WERI-Rb-1 (cell line): ENCODE measurements at regions not wholly inside any gene's neighbourhood (a gene's known extent, or its start where the extent isn't known, plus 50 kb on each side); places are given as distances from the start of the nearest gene placed in this dataset.

Experiments used
- DNase-seq: peaks from one replicate; pipeline ENCODE4 v3.0.0-alpha.2; 2020
- H3K27ac ChIP-seq: fragments of 250-450 bp; sonication (Bioruptor Pico); 2 replicates; pipeline ENCODE4 v1.5.1; 2020; ENCODE audit warnings: mild to moderate bottlenecking, moderate library complexity
- H3K27me3 ChIP-seq: fragments of 250-450 bp; sonication (Bioruptor Pico); 2 replicates; pipeline ENCODE4 v1.5.1; 2021; ENCODE audit warnings: mild to moderate bottlenecking, low read depth, moderate library complexity; ENCODE audit not compliant: insufficient read depth, severe bottlenecking
- H3K36me3 ChIP-seq: fragments of 250-450 bp; sonication (Bioruptor Pico); 2 replicates; pipeline ENCODE4 v1.5.1; 2020; ENCODE audit warnings: mild to moderate bottlenecking, moderate library complexity
- H3K4me3 ChIP-seq: 2 replicates; pipeline ENCODE4 v1.5.1; 2011; ENCODE audit warnings: low read depth, mild to moderate bottlenecking, control low read depth, low read length
- H3K9me3 ChIP-seq: fragments of 250-450 bp; sonication (Bioruptor Pico); 2 replicates; pipeline ENCODE4 v1.5.1; 2021; ENCODE audit warnings: mild to moderate bottlenecking, moderate library complexity; ENCODE audit not compliant: severe bottlenecking
- TF ChIP-seq, protein P1 (sequence below): IDR thresholded peaks from 2 replicates; pipeline ENCODE4 v1.5.1; 2011; ENCODE audit warnings: low read depth, mild to moderate bottlenecking, control low read depth, inconsistent platforms, low read length

DNA sequence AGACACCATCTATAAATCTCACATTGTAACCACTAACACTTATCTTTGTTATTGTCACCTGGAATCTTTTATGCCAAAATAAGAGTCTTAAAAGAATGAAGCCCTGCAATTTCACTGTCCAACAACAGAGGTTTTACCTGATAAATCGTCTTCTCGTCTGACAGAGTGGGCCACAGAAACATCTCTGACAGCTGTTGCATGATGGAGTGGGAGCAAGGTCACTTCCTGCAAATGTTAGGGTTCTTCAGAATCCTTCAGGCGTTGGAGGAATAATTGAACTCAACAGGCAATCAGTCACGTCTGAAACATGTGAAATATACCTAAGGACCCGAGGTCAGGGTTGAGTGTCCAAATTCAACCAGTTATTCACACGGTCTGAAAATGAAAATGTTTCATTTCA lies 353.6 kb downstream of the TRIML1 start:
- H3K9me3 ChIP-seq: no peaks in the 10 kb centered on the region
- H3K36me3 ChIP-seq: no peaks in the 10 kb centered on the region
- TF ChIP-seq, protein P1, sequence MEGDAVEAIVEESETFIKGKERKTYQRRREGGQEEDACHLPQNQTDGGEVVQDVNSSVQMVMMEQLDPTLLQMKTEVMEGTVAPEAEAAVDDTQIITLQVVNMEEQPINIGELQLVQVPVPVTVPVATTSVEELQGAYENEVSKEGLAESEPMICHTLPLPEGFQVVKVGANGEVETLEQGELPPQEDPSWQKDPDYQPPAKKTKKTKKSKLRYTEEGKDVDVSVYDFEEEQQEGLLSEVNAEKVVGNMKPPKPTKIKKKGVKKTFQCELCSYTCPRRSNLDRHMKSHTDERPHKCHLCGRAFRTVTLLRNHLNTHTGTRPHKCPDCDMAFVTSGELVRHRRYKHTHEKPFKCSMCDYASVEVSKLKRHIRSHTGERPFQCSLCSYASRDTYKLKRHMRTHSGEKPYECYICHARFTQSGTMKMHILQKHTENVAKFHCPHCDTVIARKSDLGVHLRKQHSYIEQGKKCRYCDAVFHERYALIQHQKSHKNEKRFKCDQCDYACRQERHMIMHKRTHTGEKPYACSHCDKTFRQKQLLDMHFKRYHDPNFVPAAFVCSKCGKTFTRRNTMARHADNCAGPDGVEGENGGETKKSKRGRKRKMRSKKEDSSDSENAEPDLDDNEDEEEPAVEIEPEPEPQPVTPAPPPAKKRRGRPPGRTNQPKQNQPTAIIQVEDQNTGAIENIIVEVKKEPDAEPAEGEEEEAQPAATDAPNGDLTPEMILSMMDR: no peak
- H3K4me3 ChIP-seq: no peak overlapping the region
- H3K27ac ChIP-seq: no peak overlapping the region
- DNase-seq: no peak
- H3K27me3 ChIP-seq: peaks cover 64% of the 10 kb centered on the region

DNA sequence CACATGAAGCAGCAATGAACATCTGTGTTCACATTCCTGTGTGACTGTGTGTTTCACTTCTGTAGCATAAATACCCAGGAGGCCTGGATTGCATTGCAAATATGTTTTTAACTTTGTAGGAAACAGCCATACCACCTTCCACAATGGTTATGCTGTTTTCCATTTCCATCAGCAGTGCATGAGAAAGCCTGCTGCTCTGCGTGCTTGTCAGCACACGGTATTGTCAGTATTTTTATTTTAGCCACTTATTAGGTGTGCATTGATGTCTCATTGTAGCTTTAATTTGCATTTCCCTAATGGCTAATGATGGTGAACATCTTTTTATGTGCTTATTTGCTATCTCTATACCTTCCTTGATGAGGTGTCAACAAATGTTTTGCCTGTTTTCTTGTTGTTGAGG lies 355.9 kb downstream of the TRIML1 start:
- Histone ChIP-seq H3K4me3 (no peak overlapping the region), H3K27ac (no peak overlapping the region), H3K36me3 (no peaks in the 10 kb centered on the region), H3K27me3 (peaks cover 74% of the 10 kb centered on the region), H3K9me3 (no peaks in the 10 kb centered on the region)
- TF ChIP-seq, protein P1: no peak
- DNase-seq: no peak

DNA sequence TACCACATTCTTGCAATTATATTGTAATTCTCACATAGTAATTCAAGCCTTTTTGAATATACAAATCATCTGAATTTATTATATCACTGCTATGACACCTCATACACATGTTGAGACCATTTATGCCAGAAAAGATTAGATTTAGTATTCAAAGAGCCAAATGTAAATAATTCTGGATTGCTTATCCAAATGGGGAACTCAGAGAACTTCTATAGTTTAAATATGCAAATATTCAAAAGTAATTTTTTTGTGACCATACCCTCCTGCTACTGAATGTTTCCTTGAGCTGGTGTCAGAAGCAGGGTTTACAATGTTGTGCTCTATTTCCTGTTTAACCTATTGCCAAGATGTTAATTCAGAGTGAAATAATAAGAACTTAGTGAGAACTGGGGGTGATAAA lies 372.2 kb downstream of the TRIML1 start:
- TF ChIP-seq, protein P1: no peak
- peaks cover 63% of the 10 kb centered on the region for H3K27me3 ChIP-seq
- no peak overlapping the region for H3K4me3 ChIP-seq
- no peak for DNase-seq
- no peak overlapping the region for H3K27ac ChIP-seq
- no peaks in the 10 kb centered on the region for H3K9me3 ChIP-seq
- no peaks in the 10 kb centered on the region for H3K36me3 ChIP-seq

DNA sequence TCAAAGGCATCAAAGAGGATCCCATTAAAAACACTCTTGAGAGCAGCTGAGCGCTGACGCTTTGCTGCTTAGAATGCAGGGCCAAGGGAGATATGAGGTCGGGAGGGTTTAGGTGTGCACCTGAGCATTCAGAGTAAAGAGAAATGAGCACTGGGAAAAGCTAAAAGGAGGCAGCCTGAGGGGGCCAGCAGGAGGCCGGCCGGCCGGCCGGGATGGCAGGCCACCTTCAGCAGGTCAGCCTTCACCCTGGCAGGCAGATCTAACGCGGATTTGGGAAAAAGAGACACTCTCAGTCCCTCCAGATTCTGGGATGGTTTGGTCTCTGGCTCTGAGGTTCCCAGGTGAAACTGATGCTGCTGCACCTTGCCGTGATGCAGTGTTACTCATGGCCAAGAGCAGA lies 393.5 kb downstream of the TRIML1 start:
- TF ChIP-seq, protein P1: no peak
- H3K4me3 ChIP-seq: no peak overlapping the region
- H3K27ac ChIP-seq: no peak overlapping the region
- H3K9me3 ChIP-seq: no peaks in the 10 kb centered on the region
- H3K27me3 ChIP-seq: peaks cover 90% of the 10 kb centered on the region
- DNase-seq: no peak
- no peaks in the 10 kb centered on the region for H3K36me3 ChIP-seq

DNA sequence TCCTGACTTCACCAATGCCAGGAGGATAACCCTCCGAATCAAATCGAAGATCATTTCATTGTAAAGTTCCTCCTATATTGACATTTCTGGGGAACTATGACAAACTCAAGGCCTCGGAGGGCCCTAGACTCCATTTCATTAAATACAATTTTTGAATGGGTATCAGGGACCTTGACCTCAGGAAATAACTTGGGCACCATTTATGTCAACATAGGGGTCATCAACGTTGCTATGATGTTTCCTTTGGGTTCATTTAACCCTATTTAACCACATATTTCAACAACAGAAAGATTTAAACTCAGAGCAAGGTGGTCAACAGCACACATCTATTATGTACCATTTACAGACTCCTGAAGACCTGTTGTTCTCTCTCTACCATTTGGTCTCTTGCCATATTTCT lies 395.1 kb downstream of the TRIML1 start:
- peaks cover 97% of the 10 kb centered on the region for H3K27me3 ChIP-seq
- no peaks in the 10 kb centered on the region for H3K36me3 ChIP-seq
- H3K27ac ChIP-seq: no peak overlapping the region
- H3K4me3 ChIP-seq: no peak overlapping the region
- H3K9me3 ChIP-seq: no peaks in the 10 kb centered on the region
- TF ChIP-seq, protein P1: no peak
- no peak for DNase-seq

DNA sequence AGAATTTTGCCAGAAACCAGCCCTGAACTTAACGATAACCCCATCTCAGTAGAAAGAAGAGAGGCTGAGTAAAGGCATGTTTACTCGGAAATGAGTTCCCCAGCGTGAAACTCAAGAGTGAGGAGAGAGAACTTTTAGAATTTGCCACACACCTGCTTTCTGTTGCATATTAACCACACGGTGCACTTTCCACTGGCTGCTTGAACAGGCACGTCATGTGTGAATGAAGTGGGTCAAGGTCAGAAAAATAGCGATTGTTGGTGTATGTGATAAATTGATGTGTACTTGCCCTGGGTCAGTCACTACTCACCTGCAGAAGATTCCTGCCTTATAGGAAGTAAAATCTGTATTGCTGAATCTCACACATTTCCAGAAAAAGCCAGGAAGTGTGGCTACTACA lies 395.7 kb downstream of the TRIML1 start:
- H3K27me3 ChIP-seq: peaks cover 97% of the 10 kb centered on the region
- H3K27ac ChIP-seq: no peak overlapping the region
- H3K4me3 ChIP-seq: no peak overlapping the region
- TF ChIP-seq, protein P1: no peak
- DNase-seq: no peak
- no peaks in the 10 kb centered on the region for H3K9me3 ChIP-seq
- H3K36me3 ChIP-seq: no peaks in the 10 kb centered on the region
